WTC11 (cell line): ENCODE measurements at regions not wholly inside any gene's neighbourhood (a gene's known extent, or its start where the extent isn't known, plus 50 kb on each side); places are given as distances from the start of the nearest gene placed in this dataset.

Experiments
- ATAC-seq: fragments of 200-7000 bp; cut with Tn5 transposase; 2 replicates; pipeline ENCODE4 v1.10.0; 2021; ENCODE audit warnings: mild to moderate bottlenecking, moderate library complexity
- CTCF ChIA-PET: fragments of 300-600 bp; sonication (Branson Sonifier 250); formaldehyde crosslinking; loops from one replicate; lab custom pipeline; 2021; ENCODE audit warnings: antibody characterized with exemption; lab: Charles Lee
- POLR2A ChIA-PET: fragments of 350-600 bp; sonication (Branson Sonifier 250); formaldehyde crosslinking; loops from one replicate; lab custom pipeline; 2021; ENCODE audit warnings: antibody characterized with exemption; lab: Charles Lee
- DNase-seq: peaks from one replicate; pipeline ENCODE4 v3.0.0; 2021; ENCODE audit warnings: low spot score
- H3K27ac Mint-ChIP-seq: 2 replicates; pipeline ENCODE4 v1.8.0; 2021; ENCODE audit warnings: mixed read lengths
- H3K27me3 Mint-ChIP-seq: 2 replicates; pipeline ENCODE4 v1.8.0; 2021; ENCODE audit warnings: low read depth, mild to moderate bottlenecking, moderate library complexity, mixed read lengths
- H3K36me3 Mint-ChIP-seq: 2 replicates; pipeline ENCODE4 v1.8.0; 2021; ENCODE audit warnings: mixed read lengths
- H3K4me1 Mint-ChIP-seq: 2 replicates; pipeline ENCODE4 v1.8.0; 2022; ENCODE audit warnings: mixed read lengths
- H3K4me3 Mint-ChIP-seq: 2 replicates; pipeline ENCODE4 v1.8.0; 2021; ENCODE audit warnings: mild to moderate bottlenecking, moderate library complexity, mixed read lengths
- H3K9me3 Mint-ChIP-seq: 2 replicates; pipeline ENCODE4 v1.8.0; 2021; ENCODE audit warnings: mixed read lengths
- CBFB ChIP-seq: sonication (generic); formaldehyde crosslinking; IDR thresholded peaks from 2 replicates; pipeline ENCODE4 v1.8.1; 2022; ENCODE audit warnings: mild to moderate bottlenecking, low read depth, missing genetic modification reagents
- ELF4 ChIP-seq: sonication (generic); formaldehyde crosslinking; IDR thresholded peaks from 2 replicates; pipeline ENCODE4 v1.8.1; 2022; ENCODE audit warnings: low read depth, mild to moderate bottlenecking, moderate library complexity, missing genetic modification reagents
- ESRRA ChIP-seq: sonication (generic); formaldehyde crosslinking; IDR thresholded peaks from 2 replicates; pipeline ENCODE4 v1.8.1; 2022; ENCODE audit warnings: mild to moderate bottlenecking, missing genetic modification reagents, borderline replicate concordance
- ETV6 ChIP-seq: sonication (generic); formaldehyde crosslinking; IDR thresholded peaks from 2 replicates; pipeline ENCODE4 v1.8.1; 2022; ENCODE audit warnings: mild to moderate bottlenecking, missing genetic modification reagents
- FOXP1 ChIP-seq: sonication (generic); formaldehyde crosslinking; IDR thresholded peaks from 2 replicates; pipeline ENCODE4 v1.8.0; 2022; ENCODE audit warnings: missing genetic modification reagents, mild to moderate bottlenecking, moderate library complexity, borderline replicate concordance
- IRF2 ChIP-seq: sonication (generic); formaldehyde crosslinking; IDR thresholded peaks from 2 replicates; pipeline ENCODE4 v1.8.0; 2022; ENCODE audit warnings: low read depth, missing genetic modification reagents, borderline replicate concordance
- NFYB ChIP-seq: sonication (generic); formaldehyde crosslinking; conservative IDR thresholded peaks from 2 replicates; pipeline ENCODE4 v1.8.0; 2022; ENCODE audit warnings: low read depth, missing genetic modification reagents
- NR2C2 ChIP-seq: sonication (generic); formaldehyde crosslinking; IDR thresholded peaks from 2 replicates; pipeline ENCODE4 v1.8.0; 2022; ENCODE audit warnings: mild to moderate bottlenecking, missing genetic modification reagents
- RORB ChIP-seq: fragments of 250-450 bp; sonication (Bioruptor Pico); IDR thresholded peaks from 2 replicates; pipeline ENCODE4 v1.9.0; 2021; ENCODE audit warnings: mild to moderate bottlenecking
- SMAD4 ChIP-seq: sonication (generic); formaldehyde crosslinking; IDR thresholded peaks from 2 replicates; pipeline ENCODE4 v1.8.0; 2022; ENCODE audit warnings: mild to moderate bottlenecking, missing genetic modification reagents
- SP1 ChIP-seq: sonication (generic); formaldehyde crosslinking; conservative IDR thresholded peaks from 2 replicates; pipeline ENCODE4 v1.8.1; 2022; ENCODE audit warnings: missing genetic modification reagents
- ZNF219 ChIP-seq: sonication (generic); formaldehyde crosslinking; IDR thresholded peaks from 2 replicates; pipeline ENCODE4 v1.8.0; 2023; ENCODE audit warnings: missing genetic modification reagents, mild to moderate bottlenecking, borderline replicate concordance
- ZNF232 ChIP-seq: sonication (generic); formaldehyde crosslinking; IDR thresholded peaks from 2 replicates; pipeline ENCODE4 v1.8.0; 2022; ENCODE audit warnings: mild to moderate bottlenecking, missing genetic modification reagents
- ZNF263 ChIP-seq: sonication (generic); formaldehyde crosslinking; IDR thresholded peaks from 2 replicates; pipeline ENCODE4 v1.8.1; 2022; ENCODE audit warnings: low read depth, mild to moderate bottlenecking, moderate library complexity, missing genetic modification reagents
- TF ChIP-seq, protein P1 (sequence below): sonication (generic); formaldehyde crosslinking; IDR thresholded peaks from 2 replicates; pipeline ENCODE4 v1.8.0; 2022; ENCODE audit warnings: missing genetic modification reagents
- TF ChIP-seq, protein P2 (sequence below): sonication (generic); formaldehyde crosslinking; IDR thresholded peaks from 2 replicates; pipeline ENCODE4 v1.8.1; 2022; ENCODE audit warnings: mild to moderate bottlenecking, missing genetic modification reagents, moderate library complexity, borderline replicate concordance
- TF ChIP-seq, protein P3 (sequence below): sonication (generic); formaldehyde crosslinking; IDR thresholded peaks from 2 replicates; pipeline ENCODE4 v1.8.1; 2023; ENCODE audit warnings: mild to moderate bottlenecking, missing genetic modification reagents
- TF ChIP-seq, protein P4 (sequence below): sonication (generic); formaldehyde crosslinking; conservative IDR thresholded peaks from 2 replicates; pipeline ENCODE4 v1.8.1; 2022; ENCODE audit warnings: mild to moderate bottlenecking, missing genetic modification reagents
- TF ChIP-seq, protein P5 (sequence below): sonication (generic); formaldehyde crosslinking; conservative IDR thresholded peaks from 2 replicates; pipeline ENCODE4 v1.8.1; 2023; ENCODE audit warnings: mild to moderate bottlenecking, low read depth, missing genetic modification reagents, moderate library complexity

DNA sequence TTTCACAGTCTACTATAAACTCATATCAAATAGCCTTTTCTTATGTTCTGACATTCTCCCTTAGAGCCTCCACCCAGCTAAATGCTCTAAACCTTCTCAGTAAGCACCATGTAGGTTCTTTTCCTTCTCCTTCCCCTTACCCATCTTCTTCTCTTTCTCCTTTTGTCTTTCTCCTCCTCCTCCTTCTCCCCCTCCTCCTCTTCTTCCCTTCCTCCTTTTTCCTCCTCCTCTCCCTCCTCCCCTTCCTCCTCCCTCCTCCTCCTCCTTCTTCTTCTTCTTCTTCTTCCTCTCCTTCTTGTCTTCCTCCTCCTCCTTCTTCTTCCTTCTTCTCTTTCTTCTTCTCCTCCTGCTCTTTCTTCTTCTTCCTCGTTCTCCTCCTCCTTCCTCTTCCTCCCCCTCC is 85.2 kb upstream of the KCNAB1 start (continued):
- TF ChIP-seq, protein P1, sequence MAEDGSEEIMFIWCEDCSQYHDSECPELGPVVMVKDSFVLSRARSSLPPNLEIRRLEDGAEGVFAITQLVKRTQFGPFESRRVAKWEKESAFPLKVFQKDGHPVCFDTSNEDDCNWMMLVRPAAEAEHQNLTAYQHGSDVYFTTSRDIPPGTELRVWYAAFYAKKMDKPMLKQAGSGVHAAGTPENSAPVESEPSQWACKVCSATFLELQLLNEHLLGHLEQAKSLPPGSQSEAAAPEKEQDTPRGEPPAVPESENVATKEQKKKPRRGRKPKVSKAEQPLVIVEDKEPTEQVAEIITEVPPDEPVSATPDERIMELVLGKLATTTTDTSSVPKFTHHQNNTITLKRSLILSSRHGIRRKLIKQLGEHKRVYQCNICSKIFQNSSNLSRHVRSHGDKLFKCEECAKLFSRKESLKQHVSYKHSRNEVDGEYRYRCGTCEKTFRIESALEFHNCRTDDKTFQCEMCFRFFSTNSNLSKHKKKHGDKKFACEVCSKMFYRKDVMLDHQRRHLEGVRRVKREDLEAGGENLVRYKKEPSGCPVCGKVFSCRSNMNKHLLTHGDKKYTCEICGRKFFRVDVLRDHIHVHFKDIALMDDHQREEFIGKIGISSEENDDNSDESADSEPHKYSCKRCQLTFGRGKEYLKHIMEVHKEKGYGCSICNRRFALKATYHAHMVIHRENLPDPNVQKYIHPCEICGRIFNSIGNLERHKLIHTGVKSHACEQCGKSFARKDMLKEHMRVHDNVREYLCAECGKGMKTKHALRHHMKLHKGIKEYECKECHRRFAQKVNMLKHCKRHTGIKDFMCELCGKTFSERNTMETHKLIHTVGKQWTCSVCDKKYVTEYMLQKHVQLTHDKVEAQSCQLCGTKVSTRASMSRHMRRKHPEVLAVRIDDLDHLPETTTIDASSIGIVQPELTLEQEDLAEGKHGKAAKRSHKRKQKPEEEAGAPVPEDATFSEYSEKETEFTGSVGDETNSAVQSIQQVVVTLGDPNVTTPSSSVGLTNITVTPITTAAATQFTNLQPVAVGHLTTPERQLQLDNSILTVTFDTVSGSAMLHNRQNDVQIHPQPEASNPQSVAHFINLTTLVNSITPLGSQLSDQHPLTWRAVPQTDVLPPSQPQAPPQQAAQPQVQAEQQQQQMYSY (CRISPR knock-in tag) = no peak
- TF ChIP-seq, protein P2, sequence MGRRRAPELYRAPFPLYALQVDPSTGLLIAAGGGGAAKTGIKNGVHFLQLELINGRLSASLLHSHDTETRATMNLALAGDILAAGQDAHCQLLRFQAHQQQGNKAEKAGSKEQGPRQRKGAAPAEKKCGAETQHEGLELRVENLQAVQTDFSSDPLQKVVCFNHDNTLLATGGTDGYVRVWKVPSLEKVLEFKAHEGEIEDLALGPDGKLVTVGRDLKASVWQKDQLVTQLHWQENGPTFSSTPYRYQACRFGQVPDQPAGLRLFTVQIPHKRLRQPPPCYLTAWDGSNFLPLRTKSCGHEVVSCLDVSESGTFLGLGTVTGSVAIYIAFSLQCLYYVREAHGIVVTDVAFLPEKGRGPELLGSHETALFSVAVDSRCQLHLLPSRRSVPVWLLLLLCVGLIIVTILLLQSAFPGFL (CRISPR knock-in tag) = no peak
- TF ChIP-seq SMAD4 (CRISPR knock-in tag) = no peak

DNA sequence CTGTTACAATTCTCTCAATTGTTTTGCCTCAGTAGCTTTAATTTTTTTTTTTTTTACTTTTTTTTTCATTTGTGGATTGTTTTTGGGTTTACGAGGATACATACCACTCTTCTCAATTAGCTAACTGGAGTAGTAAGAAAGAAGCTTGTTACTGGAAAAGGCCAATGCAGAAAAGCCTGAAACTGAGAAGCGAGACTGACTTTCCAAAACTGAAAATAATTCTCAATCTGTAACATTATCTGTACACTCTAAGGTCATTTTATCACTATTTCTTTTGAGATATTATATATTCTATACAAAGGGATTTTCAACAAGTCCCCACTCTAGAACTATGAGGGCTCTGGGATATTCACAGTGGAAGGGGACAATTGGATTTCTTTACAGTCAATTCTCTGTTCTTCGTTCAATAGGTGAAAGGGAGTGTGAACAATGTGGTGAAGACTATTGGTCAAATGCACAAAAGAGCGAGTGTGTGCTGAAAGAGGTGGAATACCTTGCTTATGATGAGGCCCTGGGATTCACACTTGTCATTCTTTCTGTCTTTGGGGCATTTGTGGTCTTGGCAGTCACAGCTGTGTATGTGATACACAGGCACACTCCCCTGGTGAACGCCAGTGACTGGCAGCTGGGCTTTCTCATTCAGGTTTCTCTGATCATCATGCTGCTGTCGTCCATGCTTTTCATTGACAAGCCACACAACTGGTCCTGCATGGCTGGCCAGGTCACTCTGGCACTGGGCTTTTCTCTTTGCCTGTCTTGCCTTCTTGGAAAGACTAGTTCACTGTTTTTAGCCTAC is 83.9 kb upstream of the KCNAB1 start:
- ATAC-seq = no peak
- ChIA-PET CTCF (no interaction called here), POLR2A (no interaction called here)
- TF ChIP-seq RORB = no peak
- TF ChIP-seq, protein P3, sequence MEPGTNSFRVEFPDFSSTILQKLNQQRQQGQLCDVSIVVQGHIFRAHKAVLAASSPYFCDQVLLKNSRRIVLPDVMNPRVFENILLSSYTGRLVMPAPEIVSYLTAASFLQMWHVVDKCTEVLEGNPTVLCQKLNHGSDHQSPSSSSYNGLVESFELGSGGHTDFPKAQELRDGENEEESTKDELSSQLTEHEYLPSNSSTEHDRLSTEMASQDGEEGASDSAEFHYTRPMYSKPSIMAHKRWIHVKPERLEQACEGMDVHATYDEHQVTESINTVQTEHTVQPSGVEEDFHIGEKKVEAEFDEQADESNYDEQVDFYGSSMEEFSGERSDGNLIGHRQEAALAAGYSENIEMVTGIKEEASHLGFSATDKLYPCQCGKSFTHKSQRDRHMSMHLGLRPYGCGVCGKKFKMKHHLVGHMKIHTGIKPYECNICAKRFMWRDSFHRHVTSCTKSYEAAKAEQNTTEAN (CRISPR knock-in tag) = no peak
- TF ChIP-seq ETV6 = no peak
- TF ChIP-seq CBFB = no peak
- TF ChIP-seq, protein P4, sequence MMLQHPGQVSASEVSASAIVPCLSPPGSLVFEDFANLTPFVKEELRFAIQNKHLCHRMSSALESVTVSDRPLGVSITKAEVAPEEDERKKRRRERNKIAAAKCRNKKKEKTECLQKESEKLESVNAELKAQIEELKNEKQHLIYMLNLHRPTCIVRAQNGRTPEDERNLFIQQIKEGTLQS (CRISPR knock-in tag) = no peak
- no peak for TF ChIP-seq SP1 (CRISPR knock-in tag)
- TF ChIP-seq NR2C2 (CRISPR knock-in tag) = no peak
- no peak for TF ChIP-seq IRF2 (CRISPR knock-in tag)
- TF ChIP-seq ESRRA = no peak
- no peak for TF ChIP-seq FOXP1 (CRISPR knock-in tag)
- TF ChIP-seq ZNF263 = no peak
- TF ChIP-seq ELF4 (CRISPR knock-in tag) = no peak
- no peak for TF ChIP-seq ZNF219 (CRISPR knock-in tag)
- TF ChIP-seq, protein P5, sequence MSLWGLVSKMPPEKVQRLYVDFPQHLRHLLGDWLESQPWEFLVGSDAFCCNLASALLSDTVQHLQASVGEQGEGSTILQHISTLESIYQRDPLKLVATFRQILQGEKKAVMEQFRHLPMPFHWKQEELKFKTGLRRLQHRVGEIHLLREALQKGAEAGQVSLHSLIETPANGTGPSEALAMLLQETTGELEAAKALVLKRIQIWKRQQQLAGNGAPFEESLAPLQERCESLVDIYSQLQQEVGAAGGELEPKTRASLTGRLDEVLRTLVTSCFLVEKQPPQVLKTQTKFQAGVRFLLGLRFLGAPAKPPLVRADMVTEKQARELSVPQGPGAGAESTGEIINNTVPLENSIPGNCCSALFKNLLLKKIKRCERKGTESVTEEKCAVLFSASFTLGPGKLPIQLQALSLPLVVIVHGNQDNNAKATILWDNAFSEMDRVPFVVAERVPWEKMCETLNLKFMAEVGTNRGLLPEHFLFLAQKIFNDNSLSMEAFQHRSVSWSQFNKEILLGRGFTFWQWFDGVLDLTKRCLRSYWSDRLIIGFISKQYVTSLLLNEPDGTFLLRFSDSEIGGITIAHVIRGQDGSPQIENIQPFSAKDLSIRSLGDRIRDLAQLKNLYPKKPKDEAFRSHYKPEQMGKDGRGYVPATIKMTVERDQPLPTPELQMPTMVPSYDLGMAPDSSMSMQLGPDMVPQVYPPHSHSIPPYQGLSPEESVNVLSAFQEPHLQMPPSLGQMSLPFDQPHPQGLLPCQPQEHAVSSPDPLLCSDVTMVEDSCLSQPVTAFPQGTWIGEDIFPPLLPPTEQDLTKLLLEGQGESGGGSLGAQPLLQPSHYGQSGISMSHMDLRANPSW (CRISPR knock-in tag) = no peak
- TF ChIP-seq NFYB (CRISPR knock-in tag) = no peak
- no peak for TF ChIP-seq ZNF232 (CRISPR knock-in tag)
- no peaks in the 10 kb centered on the region for H3K27me3 Mint-ChIP-seq
- DNase-seq = no peak
- H3K9me3 Mint-ChIP-seq = peaks cover 6% of the 10 kb centered on the region
- no peak overlapping the region for H3K27ac Mint-ChIP-seq
- H3K36me3 Mint-ChIP-seq = peaks cover 4% of the 10 kb centered on the region; the same call in 1 of the 2 replicates
- H3K4me1 Mint-ChIP-seq = peaks cover 8% of the 10 kb centered on the region
- no peak overlapping the region for H3K4me3 Mint-ChIP-seq
